MG63 (cell line): ENCODE measurements at regions not wholly inside any gene's neighbourhood (a gene's known extent, or its start where the extent isn't known, plus 50 kb on each side); places are given as distances from the start of the nearest gene placed in this dataset.
A peak's percentile ranks its signal among the peaks of the same experiment; 100 is the strongest.
"Not testable (repeated sequence)": the region's sequence is repeated elsewhere in the genome, so short reads cannot be mapped to it uniquely, and the experiment has no call there.

Experiments
- DNase-seq: peaks from one replicate; pipeline ENCODE4 v3.0.0-alpha.2; 2020
- H3K27me3 ChIP-seq: fragments of 250-450 bp; sonication (Bioruptor Pico); 2 replicates; pipeline ENCODE4 v1.5.1; 2020; ENCODE audit warnings: mild to moderate bottlenecking, moderate library complexity
- H3K36me3 ChIP-seq: fragments of 250-450 bp; sonication (Bioruptor Pico); 2 replicates; pipeline ENCODE4 v1.5.1; 2020; ENCODE audit warnings: mild to moderate bottlenecking, moderate library complexity
- H3K4me3 ChIP-seq: fragments of 250-450 bp; sonication (Bioruptor Pico); 2 replicates; pipeline ENCODE4 v1.5.1; 2020; ENCODE audit warnings: mild to moderate bottlenecking, moderate library complexity
- H3K9me3 ChIP-seq: fragments of 250-450 bp; sonication (Bioruptor Pico); 2 replicates; pipeline ENCODE4 v1.5.1; 2020; ENCODE audit warnings: mild to moderate bottlenecking, moderate library complexity

GRCh38 chr5:126150319-126150718, 272.9 kb upstream of the GRAMD2B start:
- not testable (repeated sequence) for DNase-seq, H3K36me3 ChIP-seq, H3K27me3 ChIP-seq, H3K9me3 ChIP-seq, H3K4me3 ChIP-seq

GRCh38 chr5:126155298-126155697, 267.9 kb upstream of the GRAMD2B start:
- H3K4me3 ChIP-seq, H3K9me3 ChIP-seq, H3K36me3 ChIP-seq, DNase-seq, H3K27me3 ChIP-seq: not testable (repeated sequence)

GRCh38 chr5:126166368-126166767, 256.8 kb upstream of the GRAMD2B start:
- Histone ChIP-seq H3K36me3 (no peaks in the 10 kb centered on the region), H3K9me3 (peaks cover 15% of the 10 kb centered on the region), H3K4me3 (no peak overlapping the region)

GRCh38 chr5:126168785-126169184, 254.4 kb upstream of the GRAMD2B start:
- H3K27me3 ChIP-seq, result no peaks in the 10 kb centered on the region
- no peak overlapping the region for H3K4me3 ChIP-seq
- no peaks in the 10 kb centered on the region for H3K36me3 ChIP-seq
- DNase-seq, result no peak
- peaks cover 17% of the 10 kb centered on the region for H3K9me3 ChIP-seq

More at GRCh38 chr5:126166368-126166767, 256.8 kb upstream of the GRAMD2B start:
- H3K27me3 ChIP-seq, result no peaks in the 10 kb centered on the region
- DNase-seq, result no peak

GRCh38 chr5:126171916-126172315, 251.3 kb upstream of the GRAMD2B start:
- H3K36me3 ChIP-seq, result no peaks in the 10 kb centered on the region
- no peak overlapping the region for H3K4me3 ChIP-seq
- no peaks in the 10 kb centered on the region for H3K27me3 ChIP-seq
- no peak for DNase-seq
- peaks cover 18% of the 10 kb centered on the region for H3K9me3 ChIP-seq

- DNase-seq, result no peak
- Histone ChIP-seq H3K36me3 (no peaks in the 10 kb centered on the region), H3K27me3 (no peaks in the 10 kb centered on the region), H3K9me3 (peaks cover 9% of the 10 kb centered on the region), H3K4me3 (no peak overlapping the region)
Measured at GRCh38 chr5:126172812-126173211, 250.4 kb upstream of the GRAMD2B start.

- Histone ChIP-seq H3K9me3 (0 out of 2 replicates have a peak, but pooled peaks cover 7% of the 10 kb centered on the region), H3K27me3 (no peaks in the 10 kb centered on the region)
- DNase-seq, result peak; percentile 82
Measured at GRCh38 chr5:126178521-126178920, 244.7 kb upstream of the GRAMD2B start.

GRCh38 chr5:126182971-126183695, 240.1 kb upstream of the GRAMD2B start:
- H3K9me3 ChIP-seq, result peaks cover 6% of the 10 kb centered on the region; the same call in 1 of the 2 replicates
- no peaks in the 10 kb centered on the region for H3K36me3 ChIP-seq
- no peaks in the 10 kb centered on the region for H3K27me3 ChIP-seq
- peak; percentile 94 for DNase-seq
- H3K4me3 ChIP-seq, result no peak overlapping the region

More at GRCh38 chr5:126178521-126178920, 244.7 kb upstream of the GRAMD2B start:
- Histone ChIP-seq H3K36me3 (no peaks in the 10 kb centered on the region), H3K4me3 (no peak overlapping the region)

GRCh38 chr5:126184474-126184873, 238.7 kb upstream of the GRAMD2B start:
- no peaks in the 10 kb centered on the region for H3K36me3 ChIP-seq
- peaks cover 6% of the 10 kb centered on the region; the same call in 1 of the 2 replicates for H3K9me3 ChIP-seq
- DNase-seq, result no peak
- no peak overlapping the region for H3K4me3 ChIP-seq
- H3K27me3 ChIP-seq, result no peaks in the 10 kb centered on the region

- Histone ChIP-seq H3K9me3 (peaks cover 6% of the 10 kb centered on the region; the same call in 1 of the 2 replicates), H3K4me3 (no peak overlapping the region), H3K27me3 (no peaks in the 10 kb centered on the region), H3K36me3 (no peaks in the 10 kb centered on the region)
- DNase-seq, result no peak
Measured at GRCh38 chr5:126186210-126186609, 237.0 kb upstream of the GRAMD2B start.

GRCh38 chr5:126188804-126189203, 234.4 kb upstream of the GRAMD2B start:
- no peaks in the 10 kb centered on the region for H3K36me3 ChIP-seq
- DNase-seq, result no peak
- H3K27me3 ChIP-seq, result no peaks in the 10 kb centered on the region
- H3K9me3 ChIP-seq, result peaks cover 6% of the 10 kb centered on the region; the same call in 1 of the 2 replicates
- H3K4me3 ChIP-seq, result no peak overlapping the region

GRCh38 chr5:126189231-126189630, 234.0 kb upstream of the GRAMD2B start:
- peaks cover 6% of the 10 kb centered on the region; the same call in 1 of the 2 replicates for H3K9me3 ChIP-seq
- H3K4me3 ChIP-seq, result no peak overlapping the region
- no peak for DNase-seq
- H3K36me3 ChIP-seq, result no peaks in the 10 kb centered on the region
- H3K27me3 ChIP-seq, result no peaks in the 10 kb centered on the region

- H3K4me3 ChIP-seq, result no peak overlapping the region
- DNase-seq, result no peak
- H3K9me3 ChIP-seq, result peaks cover 6% of the 10 kb centered on the region; the same call in 1 of the 2 replicates
- no peaks in the 10 kb centered on the region for H3K36me3 ChIP-seq
- H3K27me3 ChIP-seq, result no peaks in the 10 kb centered on the region
Measured at GRCh38 chr5:126189862-126190261, 233.3 kb upstream of the GRAMD2B start.

GRCh38 chr5:126192226-126192625, 231.0 kb upstream of the GRAMD2B start:
- H3K4me3 ChIP-seq, result no peak overlapping the region
- no peaks in the 10 kb centered on the region for H3K27me3 ChIP-seq
- H3K9me3 ChIP-seq, result no peaks in the 10 kb centered on the region
- no peak for DNase-seq
- no peaks in the 10 kb centered on the region for H3K36me3 ChIP-seq

- H3K27me3 ChIP-seq, result no peaks in the 10 kb centered on the region
- no peak for DNase-seq
Measured at GRCh38 chr5:126195410-126196100, 227.7 kb upstream of the GRAMD2B start.

GRCh38 chr5:126198531-126198930, 224.7 kb upstream of the GRAMD2B start:
- Histone ChIP-seq H3K9me3 (no peaks in the 10 kb centered on the region; the same call in 1 of the 2 replicates), H3K36me3 (no peaks in the 10 kb centered on the region), H3K27me3 (no peaks in the 10 kb centered on the region), H3K4me3 (no peak overlapping the region)
- DNase-seq, result no peak

More at GRCh38 chr5:126195410-126196100, 227.7 kb upstream of the GRAMD2B start:
- Histone ChIP-seq H3K4me3 (no peak overlapping the region), H3K9me3 (no peaks in the 10 kb centered on the region), H3K36me3 (no peaks in the 10 kb centered on the region)

- H3K27me3 ChIP-seq, result no peaks in the 10 kb centered on the region
- no peaks in the 10 kb centered on the region; the same call in 1 of the 2 replicates for H3K9me3 ChIP-seq
- no peak for DNase-seq
- no peaks in the 10 kb centered on the region for H3K36me3 ChIP-seq
- no peak overlapping the region for H3K4me3 ChIP-seq
Measured at GRCh38 chr5:126199467-126199866, 223.7 kb upstream of the GRAMD2B start.
